ENCODE measurements at regions not wholly inside any gene's neighbourhood (a gene's known extent, or its start where the extent isn't known, plus 50 kb on each side); places are given as distances from the start of the nearest gene placed in this dataset.

DNA sequence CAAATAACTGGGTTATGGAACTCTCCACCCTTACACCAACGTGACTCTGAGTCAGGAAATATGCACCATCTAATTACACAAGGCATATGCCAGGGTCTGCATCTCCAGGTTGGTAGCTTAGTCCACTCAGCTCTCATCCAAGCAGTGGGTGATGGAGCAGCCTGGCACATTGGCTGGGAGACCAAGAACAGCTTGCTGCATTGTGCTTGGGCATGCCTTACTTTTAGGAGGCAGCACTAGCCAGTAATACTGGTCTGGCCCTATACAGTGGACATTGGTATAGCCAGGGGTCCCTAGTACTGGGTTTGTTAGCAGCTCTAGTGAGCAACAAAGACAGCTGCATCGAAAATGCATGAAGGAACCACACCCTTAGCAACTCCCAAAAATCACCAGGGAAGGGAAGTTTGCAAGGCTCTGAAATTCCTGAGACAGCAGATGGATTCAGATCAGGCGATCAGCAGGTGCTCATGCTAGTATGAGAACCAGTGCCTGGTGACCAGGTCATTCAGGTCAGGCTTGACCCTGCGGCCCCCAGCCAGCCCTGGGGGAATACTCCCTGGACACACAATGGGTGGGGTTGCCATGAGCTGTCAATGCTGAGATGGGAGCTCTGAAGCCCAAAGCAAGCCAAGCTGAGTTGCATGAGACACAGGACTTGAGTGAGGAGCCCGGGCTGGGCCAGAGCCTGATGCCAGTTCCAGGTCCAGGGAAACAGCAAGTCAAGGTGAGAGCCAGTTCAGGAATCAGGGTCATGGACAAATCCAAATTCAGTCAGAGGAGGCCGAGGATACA, 217.9 kb upstream of the ZMIZ1 start:
- Mint-ChIP-seq H3K27ac (no peak overlapping the region), H3K9me3 (no peaks in the 10 kb centered on the region), H3K4me1 (no peaks in the 10 kb centered on the region), H3K4me3 (no peak overlapping the region), H3K27me3 (no peaks in the 10 kb centered on the region), H3K36me3 (no peaks in the 10 kb centered on the region)
- ATAC-seq, result no peak
- no peak for DNase-seq
- POLR2A ChIA-PET, result no interaction called here

- H3K27me3 Mint-ChIP-seq, result no peaks in the 10 kb centered on the region
- H3K4me3 Mint-ChIP-seq, result no peak overlapping the region
- POLR2A ChIA-PET, result no interaction called here
- no peak overlapping the region for H3K27ac Mint-ChIP-seq
- no peak for DNase-seq
- H3K9me3 Mint-ChIP-seq, result no peaks in the 10 kb centered on the region
- no peaks in the 10 kb centered on the region for H3K4me1 Mint-ChIP-seq
- ATAC-seq, result no peak
- H3K36me3 Mint-ChIP-seq, result no peaks in the 10 kb centered on the region
Observed at GRCh38 chr10:78851647-78852046, 217.1 kb upstream of the ZMIZ1 start.

DNA sequence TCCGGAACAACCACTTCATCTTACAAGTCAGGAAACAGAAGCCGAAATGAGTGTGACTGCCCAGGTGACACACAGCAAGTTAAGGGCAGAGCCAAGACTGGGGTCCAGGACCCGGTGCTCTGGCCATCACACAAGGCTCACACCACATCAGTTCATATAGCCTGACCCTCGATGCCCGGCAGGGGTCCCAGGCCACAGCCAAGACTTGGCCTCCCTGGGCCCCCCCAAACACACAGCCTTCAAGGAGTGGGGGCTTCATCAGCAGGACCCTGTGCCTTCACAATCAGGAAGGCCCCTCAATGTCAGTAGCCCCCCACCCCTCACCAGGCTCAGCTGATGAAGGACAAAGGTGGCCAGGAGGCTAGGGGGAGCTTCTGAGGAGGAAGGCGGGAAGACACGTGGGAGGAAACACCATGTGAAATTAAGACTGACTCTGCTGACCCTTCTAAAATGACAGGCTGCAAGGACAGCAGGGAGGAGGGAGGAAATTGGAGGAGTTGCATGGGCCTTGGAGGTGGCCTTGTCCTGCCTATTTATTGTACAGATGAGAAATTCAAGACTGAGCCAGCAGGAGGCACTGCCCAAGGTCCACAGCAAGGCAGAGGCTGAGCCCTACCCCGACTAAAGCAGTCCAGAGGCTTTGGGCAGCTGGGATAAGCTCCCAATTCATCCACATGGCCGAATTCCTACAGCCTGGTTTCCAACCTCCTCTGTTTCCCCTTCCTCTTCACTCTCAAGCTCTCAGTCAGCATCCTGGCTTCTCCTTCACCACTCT, 216.1 kb upstream of the ZMIZ1 start:
- H3K27me3 Mint-ChIP-seq, result no peaks in the 10 kb centered on the region
- POLR2A ChIA-PET, result no interaction called here
- H3K9me3 Mint-ChIP-seq, result no peaks in the 10 kb centered on the region
- DNase-seq, result peak in 4 of 10 donors; percentile 2 to 17 (median 10)
- no peak for ATAC-seq
- H3K36me3 Mint-ChIP-seq, result no peaks in the 10 kb centered on the region
- H3K4me1 Mint-ChIP-seq, result no peaks in the 10 kb centered on the region
- H3K27ac Mint-ChIP-seq, result peak overlapping the region in 1 of 10 donors; percentile 83
- H3K4me3 Mint-ChIP-seq, result no peak overlapping the region

- Mint-ChIP-seq H3K9me3 (no peaks in the 10 kb centered on the region), H3K4me3 (no peak overlapping the region), H3K4me1 (no peaks in the 10 kb centered on the region), H3K27me3 (no peaks in the 10 kb centered on the region), H3K27ac (no peak overlapping the region), H3K36me3 (no peaks in the 10 kb centered on the region)
- POLR2A ChIA-PET, result no interaction called here
- DNase-seq (no peak), ATAC-seq (no peak)
Observed at GRCh38 chr10:78853864-78854263, 214.9 kb upstream of the ZMIZ1 start.

GRCh38 chr10:78856421-78856820, 212.3 kb upstream of the ZMIZ1 start:
- no peak overlapping the region for H3K4me3 Mint-ChIP-seq
- H3K9me3 Mint-ChIP-seq, result no peaks in the 10 kb centered on the region
- no peak overlapping the region for H3K27ac Mint-ChIP-seq
- DNase-seq (no peak), ATAC-seq (no peak)
- POLR2A ChIA-PET, result no interaction called here
- no peaks in the 10 kb centered on the region for H3K4me1 Mint-ChIP-seq
- no peaks in the 10 kb centered on the region for H3K36me3 Mint-ChIP-seq
- no peaks in the 10 kb centered on the region for H3K27me3 Mint-ChIP-seq

GRCh38 chr10:78857193-78857592, 211.6 kb upstream of the ZMIZ1 start:
- Mint-ChIP-seq H3K4me1 (no peaks in the 10 kb centered on the region), H3K27ac (no peak overlapping the region), H3K27me3 (peaks cover 0 to 1% (median 0%) of the 10 kb centered on the region in 5 donors), H3K4me3 (no peak overlapping the region), H3K9me3 (no peaks in the 10 kb centered on the region), H3K36me3 (no peaks in the 10 kb centered on the region)
- POLR2A ChIA-PET, result no interaction called here
- no peak for ATAC-seq
- DNase-seq, result no peak

GRCh38 chr10:78859266-78859665, 209.5 kb upstream of the ZMIZ1 start:
- POLR2A ChIA-PET, result no interaction called here
- H3K4me1 Mint-ChIP-seq, result no peaks in the 10 kb centered on the region
- ATAC-seq (no peak), DNase-seq (no peak)
- H3K9me3 Mint-ChIP-seq, result no peaks in the 10 kb centered on the region
- H3K27ac Mint-ChIP-seq, result no peak overlapping the region
- H3K4me3 Mint-ChIP-seq, result no peak overlapping the region
- H3K36me3 Mint-ChIP-seq, result no peaks in the 10 kb centered on the region
- H3K27me3 Mint-ChIP-seq, result peaks cover 0 to 3% (median 0%) of the 10 kb centered on the region in 5 donors

DNA sequence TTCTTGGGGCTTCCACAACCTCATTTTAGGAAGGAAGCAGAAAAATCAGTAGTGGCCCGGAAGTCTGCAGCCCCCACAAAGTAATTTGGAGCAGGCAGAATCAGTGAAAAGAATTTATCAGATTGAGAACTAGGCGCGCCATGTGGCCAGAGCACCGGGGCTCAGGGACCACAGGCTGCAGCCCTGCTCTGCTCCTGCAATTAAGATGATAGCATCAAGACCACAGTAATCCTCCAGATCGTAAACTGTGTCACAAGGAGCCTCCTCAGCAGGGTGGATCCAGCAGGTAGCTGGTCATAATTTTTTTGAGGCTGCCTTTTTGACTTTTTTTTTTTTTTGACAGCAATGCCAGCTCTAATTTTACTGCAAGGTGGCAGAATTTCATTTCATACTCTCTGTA, 209.0 kb upstream of the ZMIZ1 start:
- POLR2A ChIA-PET, result no interaction called here
- ATAC-seq (no peak), DNase-seq (no peak)
- no peak overlapping the region for H3K27ac Mint-ChIP-seq
- no peaks in the 10 kb centered on the region for H3K36me3 Mint-ChIP-seq
- H3K9me3 Mint-ChIP-seq, result no peaks in the 10 kb centered on the region
- H3K4me1 Mint-ChIP-seq, result no peaks in the 10 kb centered on the region
- H3K27me3 Mint-ChIP-seq, result peaks cover 0 to 3% (median 0%) of the 10 kb centered on the region in 5 donors
- H3K4me3 Mint-ChIP-seq, result no peak overlapping the region

DNA sequence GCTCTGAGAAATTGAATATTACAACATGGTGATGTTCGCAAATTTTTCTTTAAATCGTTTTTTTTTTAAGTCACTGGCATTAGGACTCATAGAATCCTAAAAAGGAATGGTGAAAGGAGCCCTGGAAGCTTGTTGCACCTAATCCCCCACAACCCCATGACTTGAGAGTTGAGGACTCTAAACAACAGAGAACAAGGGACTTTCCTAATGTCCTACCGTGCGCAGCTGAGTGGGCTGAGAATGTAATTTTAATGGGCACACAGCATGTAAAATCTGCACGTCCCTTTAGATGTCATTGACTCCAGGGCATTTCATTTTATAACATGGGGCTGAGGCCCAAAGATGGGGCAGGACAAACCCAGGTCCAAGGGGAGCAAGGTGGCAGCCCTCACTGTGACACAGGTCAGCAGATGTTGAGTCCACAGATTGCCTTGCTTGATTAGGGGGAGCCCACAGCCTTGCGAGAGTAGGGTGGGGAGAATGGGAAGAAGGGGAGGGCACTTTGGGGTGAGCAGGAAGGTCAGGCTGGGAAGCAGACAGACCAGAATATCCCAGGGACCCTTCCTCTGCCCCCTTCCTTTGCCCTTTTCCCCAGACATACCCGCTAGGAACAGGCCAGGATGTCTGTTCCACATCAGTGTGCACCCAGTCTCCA, 208.4 kb upstream of the ZMIZ1 start:
- Mint-ChIP-seq H3K36me3 (no peaks in the 10 kb centered on the region), H3K4me1 (no peaks in the 10 kb centered on the region), H3K27me3 (peaks cover 0 to 3% (median 0%) of the 10 kb centered on the region in 5 donors), H3K27ac (no peak overlapping the region), H3K4me3 (no peak overlapping the region), H3K9me3 (no peaks in the 10 kb centered on the region)
- POLR2A ChIA-PET, result no interaction called here
- ATAC-seq, result no peak
- no peak for DNase-seq

- DNase-seq (no peak), ATAC-seq (no peak)
- Mint-ChIP-seq H3K4me3 (no peak overlapping the region), H3K36me3 (no peaks in the 10 kb centered on the region), H3K27me3 (peaks cover 0 to 3% (median 0%) of the 10 kb centered on the region in 5 donors), H3K9me3 (no peaks in the 10 kb centered on the region), H3K27ac (no peak overlapping the region), H3K4me1 (no peaks in the 10 kb centered on the region)
- POLR2A ChIA-PET, result no interaction called here
Observed at GRCh38 chr10:78861529-78862327, 207.0 kb upstream of the ZMIZ1 start.

DNA sequence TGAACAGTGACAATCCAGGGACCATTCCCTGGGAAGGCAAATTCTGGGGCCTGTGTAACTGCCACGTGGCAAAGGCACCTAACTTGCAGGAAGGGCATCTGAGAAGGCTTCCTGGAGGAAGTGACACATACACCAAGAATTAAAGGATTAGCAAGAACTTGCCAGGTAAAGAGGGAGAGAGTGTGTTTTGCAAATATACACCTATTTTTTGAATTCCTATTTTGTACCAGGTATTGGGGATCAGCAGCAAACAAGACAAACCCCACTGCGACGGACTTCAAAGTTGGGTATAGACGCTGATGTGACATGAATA, 206.5 kb upstream of the ZMIZ1 start:
- H3K36me3 Mint-ChIP-seq, result no peaks in the 10 kb centered on the region
- ATAC-seq, result no peak
- no peaks in the 10 kb centered on the region for H3K9me3 Mint-ChIP-seq
- no peaks in the 10 kb centered on the region for H3K4me1 Mint-ChIP-seq
- no peak overlapping the region for H3K4me3 Mint-ChIP-seq
- POLR2A ChIA-PET, result no interaction called here
- DNase-seq, result no peak
- H3K27me3 Mint-ChIP-seq, result peaks cover 0 to 3% (median 0%) of the 10 kb centered on the region in 5 donors
- no peak overlapping the region for H3K27ac Mint-ChIP-seq

- no peaks in the 10 kb centered on the region for H3K9me3 Mint-ChIP-seq
- H3K4me3 Mint-ChIP-seq, result no peak overlapping the region
- H3K36me3 Mint-ChIP-seq, result no peaks in the 10 kb centered on the region
- no peak overlapping the region for H3K27ac Mint-ChIP-seq
- peaks cover 0 to 3% (median 0%) of the 10 kb centered on the region in 5 donors for H3K27me3 Mint-ChIP-seq
- ATAC-seq (no peak), DNase-seq (no peak)
- no peaks in the 10 kb centered on the region for H3K4me1 Mint-ChIP-seq
- POLR2A ChIA-PET, result no interaction called here
Observed at GRCh38 chr10:78863140-78863905, 205.4 kb upstream of the ZMIZ1 start.
